WERI-Rb-1 (cell line): ENCODE measurements at regions not wholly inside any gene's neighbourhood (a gene's known extent, or its start where the extent isn't known, plus 50 kb on each side); places are given as distances from the start of the nearest gene placed in this dataset.

Experiments
- DNase-seq: peaks from one replicate; pipeline ENCODE4 v3.0.0-alpha.2; 2020
- H3K27ac ChIP-seq: fragments of 250-450 bp; sonication (Bioruptor Pico); 2 replicates; pipeline ENCODE4 v1.5.1; 2020; ENCODE audit warnings: mild to moderate bottlenecking, moderate library complexity
- H3K27me3 ChIP-seq: fragments of 250-450 bp; sonication (Bioruptor Pico); 2 replicates; pipeline ENCODE4 v1.5.1; 2021; ENCODE audit warnings: mild to moderate bottlenecking, low read depth, moderate library complexity; ENCODE audit not compliant: insufficient read depth, severe bottlenecking
- H3K36me3 ChIP-seq: fragments of 250-450 bp; sonication (Bioruptor Pico); 2 replicates; pipeline ENCODE4 v1.5.1; 2020; ENCODE audit warnings: mild to moderate bottlenecking, moderate library complexity
- H3K4me3 ChIP-seq: 2 replicates; pipeline ENCODE4 v1.5.1; 2011; ENCODE audit warnings: low read depth, mild to moderate bottlenecking, control low read depth, low read length
- H3K9me3 ChIP-seq: fragments of 250-450 bp; sonication (Bioruptor Pico); 2 replicates; pipeline ENCODE4 v1.5.1; 2021; ENCODE audit warnings: mild to moderate bottlenecking, moderate library complexity; ENCODE audit not compliant: severe bottlenecking
- TF ChIP-seq, protein P1 (sequence below): IDR thresholded peaks from 2 replicates; pipeline ENCODE4 v1.5.1; 2011; ENCODE audit warnings: low read depth, mild to moderate bottlenecking, control low read depth, inconsistent platforms, low read length

DNA sequence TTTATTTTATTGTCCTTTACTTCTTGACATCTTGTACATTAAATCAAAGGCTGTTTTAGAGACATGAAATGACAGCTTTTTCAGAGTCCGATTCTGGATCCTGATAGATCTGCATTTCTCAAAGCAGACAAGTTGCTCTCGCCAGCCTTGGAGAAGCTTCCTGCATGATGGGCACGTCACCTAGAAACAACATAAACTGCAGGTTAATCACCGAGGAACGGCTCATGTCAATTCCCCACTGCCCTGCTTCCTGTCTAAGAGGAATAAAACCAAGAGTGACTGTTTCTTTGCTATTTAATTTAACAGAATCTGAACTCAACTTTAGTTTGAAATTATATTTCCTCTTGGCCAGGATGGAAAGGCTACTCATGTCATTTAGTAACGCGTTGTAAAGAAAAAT, 77.0 kb downstream of the RWDD3 start:
- Histone ChIP-seq H3K4me3 (no peak overlapping the region), H3K9me3 (no peaks in the 10 kb centered on the region), H3K27me3 (no peaks in the 10 kb centered on the region), H3K36me3 (no peaks in the 10 kb centered on the region), H3K27ac (no peak overlapping the region)
- TF ChIP-seq, protein P1, sequence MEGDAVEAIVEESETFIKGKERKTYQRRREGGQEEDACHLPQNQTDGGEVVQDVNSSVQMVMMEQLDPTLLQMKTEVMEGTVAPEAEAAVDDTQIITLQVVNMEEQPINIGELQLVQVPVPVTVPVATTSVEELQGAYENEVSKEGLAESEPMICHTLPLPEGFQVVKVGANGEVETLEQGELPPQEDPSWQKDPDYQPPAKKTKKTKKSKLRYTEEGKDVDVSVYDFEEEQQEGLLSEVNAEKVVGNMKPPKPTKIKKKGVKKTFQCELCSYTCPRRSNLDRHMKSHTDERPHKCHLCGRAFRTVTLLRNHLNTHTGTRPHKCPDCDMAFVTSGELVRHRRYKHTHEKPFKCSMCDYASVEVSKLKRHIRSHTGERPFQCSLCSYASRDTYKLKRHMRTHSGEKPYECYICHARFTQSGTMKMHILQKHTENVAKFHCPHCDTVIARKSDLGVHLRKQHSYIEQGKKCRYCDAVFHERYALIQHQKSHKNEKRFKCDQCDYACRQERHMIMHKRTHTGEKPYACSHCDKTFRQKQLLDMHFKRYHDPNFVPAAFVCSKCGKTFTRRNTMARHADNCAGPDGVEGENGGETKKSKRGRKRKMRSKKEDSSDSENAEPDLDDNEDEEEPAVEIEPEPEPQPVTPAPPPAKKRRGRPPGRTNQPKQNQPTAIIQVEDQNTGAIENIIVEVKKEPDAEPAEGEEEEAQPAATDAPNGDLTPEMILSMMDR, result no peak
- DNase-seq, result no peak

DNA sequence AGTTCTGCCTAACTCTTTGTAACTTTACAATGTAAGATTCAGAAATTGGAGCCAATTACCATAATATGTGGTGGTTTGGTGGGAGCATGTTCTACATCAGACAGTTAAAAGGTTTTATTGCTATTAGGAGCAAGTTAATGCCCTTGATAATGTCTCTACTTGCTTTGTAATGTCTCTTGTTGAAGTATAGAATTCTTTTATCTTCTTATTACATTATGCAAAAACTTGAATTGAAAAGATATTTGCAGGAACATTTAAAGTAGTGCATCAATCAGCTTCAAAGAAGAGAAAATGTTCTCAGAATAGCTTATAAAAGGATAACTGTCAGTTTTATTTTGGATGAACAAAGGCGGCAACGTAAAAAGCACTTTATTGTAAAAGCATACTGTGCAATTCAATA, 77.8 kb downstream of the RWDD3 start:
- Histone ChIP-seq H3K9me3 (no peaks in the 10 kb centered on the region), H3K27me3 (no peaks in the 10 kb centered on the region), H3K36me3 (no peaks in the 10 kb centered on the region), H3K27ac (no peak overlapping the region), H3K4me3 (no peak overlapping the region)
- TF ChIP-seq, protein P1, result no peak
- no peak for DNase-seq

DNA sequence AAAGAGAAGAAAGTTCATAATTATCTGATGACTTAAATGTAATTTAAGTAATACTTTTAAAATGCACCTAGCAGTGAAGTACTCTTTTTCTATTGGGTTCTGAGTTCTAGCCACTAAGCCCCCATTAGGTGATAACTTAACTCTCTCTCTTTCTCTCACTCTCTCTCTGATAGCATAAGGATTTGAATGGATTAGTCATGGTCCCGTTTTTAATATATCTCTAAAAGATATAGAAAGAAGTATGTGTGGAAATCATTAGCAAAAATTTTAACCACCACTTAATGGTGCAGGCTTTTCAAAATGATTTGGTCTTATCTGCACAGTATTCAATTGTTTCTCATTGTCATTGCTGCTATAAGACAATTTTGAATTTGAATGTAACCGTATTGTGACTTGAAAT, 78.2 kb downstream of the RWDD3 start:
- TF ChIP-seq, protein P1, result no peak
- DNase-seq, result no peak
- no peak overlapping the region for H3K4me3 ChIP-seq
- H3K9me3 ChIP-seq, result no peaks in the 10 kb centered on the region
- H3K27ac ChIP-seq, result no peak overlapping the region
- no peaks in the 10 kb centered on the region for H3K27me3 ChIP-seq
- no peaks in the 10 kb centered on the region for H3K36me3 ChIP-seq

DNA sequence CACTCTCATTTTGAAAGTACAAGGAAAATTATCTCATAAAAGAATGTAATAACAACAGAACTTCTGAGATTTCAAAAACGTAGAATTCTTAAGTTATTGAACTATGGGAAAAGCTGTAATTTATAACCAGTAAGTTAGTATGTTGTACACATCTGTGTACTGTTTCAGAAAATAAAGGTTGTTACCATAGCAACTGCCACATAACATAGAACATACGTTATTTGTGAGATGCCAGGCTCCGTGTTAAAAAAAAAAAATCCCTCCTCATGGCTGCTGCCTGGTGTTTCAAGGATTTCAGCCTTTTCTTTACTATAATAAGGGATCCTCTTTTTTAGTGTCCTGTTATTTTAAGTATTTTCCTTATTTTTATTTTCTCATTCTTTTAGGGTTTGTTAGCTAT, 79.5 kb downstream of the RWDD3 start:
- Histone ChIP-seq H3K4me3 (no peak overlapping the region), H3K36me3 (no peaks in the 10 kb centered on the region), H3K9me3 (no peaks in the 10 kb centered on the region), H3K27ac (no peak overlapping the region), H3K27me3 (no peaks in the 10 kb centered on the region)
- no peak for DNase-seq
- TF ChIP-seq, protein P1, result no peak

DNA sequence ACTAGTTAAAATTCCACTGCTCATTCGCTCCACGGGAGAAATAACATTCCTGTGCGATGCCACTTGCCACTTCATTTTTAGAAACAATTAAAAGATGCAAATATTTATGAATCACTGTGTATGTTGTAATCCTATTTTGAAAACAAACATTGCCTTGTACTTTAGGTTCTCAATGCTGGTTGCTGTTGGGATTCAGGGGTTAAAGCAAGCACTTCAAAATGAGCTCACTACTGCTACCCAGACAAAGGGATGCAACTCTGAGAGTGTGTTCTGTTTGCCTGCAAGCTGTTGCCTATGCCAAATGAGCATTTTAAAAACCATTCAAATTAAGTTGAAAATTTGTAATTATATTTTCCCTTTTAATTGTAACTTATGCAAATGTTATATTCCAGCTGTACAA, 87.5 kb downstream of the RWDD3 start:
- TF ChIP-seq, protein P1, result no peak
- H3K4me3 ChIP-seq, result no peak overlapping the region
- no peak overlapping the region for H3K27ac ChIP-seq
- H3K9me3 ChIP-seq, result no peaks in the 10 kb centered on the region
- H3K27me3 ChIP-seq, result no peaks in the 10 kb centered on the region
- DNase-seq, result no peak
- H3K36me3 ChIP-seq, result no peaks in the 10 kb centered on the region

DNA sequence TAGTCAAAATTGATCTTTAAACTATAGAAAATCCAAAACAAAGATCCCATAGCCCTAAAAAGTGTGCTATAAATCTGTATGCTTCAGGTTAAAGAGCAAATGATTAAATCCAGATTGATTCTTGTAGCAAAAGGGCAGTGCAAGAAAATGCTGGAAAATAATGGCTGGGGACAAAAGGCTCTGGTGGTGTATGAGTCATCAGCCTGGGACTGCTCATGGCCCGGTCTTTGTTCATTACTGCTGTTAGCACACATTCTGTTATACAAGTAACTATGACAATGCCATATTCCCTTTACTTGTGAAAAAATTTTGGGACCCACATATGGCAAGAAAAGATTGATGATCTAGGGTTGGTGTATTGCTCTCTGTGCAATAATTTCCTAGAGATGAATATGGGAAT, 89.1 kb downstream of the RWDD3 start:
- Histone ChIP-seq H3K9me3 (no peaks in the 10 kb centered on the region), H3K27ac (no peak overlapping the region), H3K36me3 (no peaks in the 10 kb centered on the region), H3K4me3 (no peak overlapping the region), H3K27me3 (no peaks in the 10 kb centered on the region)
- DNase-seq, result no peak
- TF ChIP-seq, protein P1, result no peak
